G401.6 (cell line): ENCODE measurements at regions not wholly inside any gene's neighbourhood (a gene's known extent, or its start where the extent isn't known, plus 50 kb on each side); places are given as distances from the start of the nearest gene placed in this dataset.

Experiments
- FAIRE-seq: peaks from 2 replicates; lab custom pipeline; 2012; peaks lifted over from hg19 to GRCh38; lab: Jason Lieb, UNC

DNA sequence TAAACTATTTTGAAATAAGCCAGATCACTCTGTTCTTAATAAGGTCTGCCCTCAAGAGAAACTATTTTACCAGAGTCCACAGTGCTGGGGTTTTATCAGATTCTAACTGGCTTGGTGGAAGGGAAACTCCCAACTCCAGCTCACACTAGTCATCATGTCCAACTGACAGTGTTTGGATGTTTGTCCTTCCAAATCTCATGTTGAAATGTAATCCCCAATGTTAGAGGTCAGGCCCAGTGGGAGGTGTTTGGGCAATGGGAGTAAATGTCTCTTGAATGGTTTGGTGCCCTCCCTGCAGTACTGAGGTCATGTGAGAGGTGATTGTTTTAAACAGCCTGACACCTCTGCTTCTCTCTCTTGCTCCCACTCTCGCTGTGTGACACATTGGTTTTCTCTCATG lies 1301.0 kb upstream of the CDH8 start:
- no peak for FAIRE-seq

DNA sequence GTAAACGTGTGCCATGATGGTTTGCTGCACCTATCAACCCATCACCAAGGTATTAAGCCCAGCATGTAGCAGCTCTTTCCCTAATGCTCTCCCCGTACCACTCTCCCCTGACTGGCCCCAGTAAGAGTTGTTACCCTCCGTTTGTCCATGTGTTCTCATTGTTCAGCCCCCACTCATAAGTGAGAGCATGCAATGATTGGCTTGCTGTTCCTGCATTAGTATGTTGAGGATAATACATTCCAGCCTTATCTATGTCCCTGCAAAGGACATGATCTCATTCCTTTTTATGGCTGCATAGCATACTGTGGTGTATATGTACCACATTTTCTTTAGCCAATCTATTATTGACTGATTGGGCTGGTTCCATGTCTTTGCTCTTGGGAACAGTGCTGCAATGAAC lies 1294.9 kb upstream of the CDH8 start:
- FAIRE-seq = no peak

DNA sequence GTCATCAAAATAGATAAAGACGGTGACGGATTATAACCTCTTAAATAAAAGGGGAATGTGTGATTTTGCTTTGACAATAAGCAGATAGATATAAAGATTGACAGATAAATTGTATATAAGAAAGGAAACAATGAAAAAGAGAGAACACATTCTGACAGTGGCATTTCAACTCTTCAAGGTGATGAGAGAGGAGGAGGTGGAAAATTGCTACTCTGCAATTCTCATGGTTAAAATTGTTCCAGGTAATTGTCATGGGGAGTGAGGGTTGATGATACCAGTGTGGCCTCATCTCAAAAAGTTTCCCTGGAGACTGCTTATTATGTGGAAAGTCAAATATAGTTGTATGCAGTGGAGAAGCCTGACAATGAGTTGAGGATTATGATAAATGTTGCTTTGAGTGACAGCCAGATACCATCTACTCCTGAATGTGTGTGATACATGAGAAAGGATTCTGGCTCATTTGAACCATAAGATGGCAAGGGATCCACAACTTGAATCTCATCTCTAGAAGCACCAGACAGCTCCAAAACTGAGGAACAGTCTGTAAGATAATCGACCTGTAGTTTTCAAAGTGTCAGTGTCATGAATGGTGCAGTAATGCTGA lies 1290.6 kb upstream of the CDH8 start:
- FAIRE-seq = no peak

DNA sequence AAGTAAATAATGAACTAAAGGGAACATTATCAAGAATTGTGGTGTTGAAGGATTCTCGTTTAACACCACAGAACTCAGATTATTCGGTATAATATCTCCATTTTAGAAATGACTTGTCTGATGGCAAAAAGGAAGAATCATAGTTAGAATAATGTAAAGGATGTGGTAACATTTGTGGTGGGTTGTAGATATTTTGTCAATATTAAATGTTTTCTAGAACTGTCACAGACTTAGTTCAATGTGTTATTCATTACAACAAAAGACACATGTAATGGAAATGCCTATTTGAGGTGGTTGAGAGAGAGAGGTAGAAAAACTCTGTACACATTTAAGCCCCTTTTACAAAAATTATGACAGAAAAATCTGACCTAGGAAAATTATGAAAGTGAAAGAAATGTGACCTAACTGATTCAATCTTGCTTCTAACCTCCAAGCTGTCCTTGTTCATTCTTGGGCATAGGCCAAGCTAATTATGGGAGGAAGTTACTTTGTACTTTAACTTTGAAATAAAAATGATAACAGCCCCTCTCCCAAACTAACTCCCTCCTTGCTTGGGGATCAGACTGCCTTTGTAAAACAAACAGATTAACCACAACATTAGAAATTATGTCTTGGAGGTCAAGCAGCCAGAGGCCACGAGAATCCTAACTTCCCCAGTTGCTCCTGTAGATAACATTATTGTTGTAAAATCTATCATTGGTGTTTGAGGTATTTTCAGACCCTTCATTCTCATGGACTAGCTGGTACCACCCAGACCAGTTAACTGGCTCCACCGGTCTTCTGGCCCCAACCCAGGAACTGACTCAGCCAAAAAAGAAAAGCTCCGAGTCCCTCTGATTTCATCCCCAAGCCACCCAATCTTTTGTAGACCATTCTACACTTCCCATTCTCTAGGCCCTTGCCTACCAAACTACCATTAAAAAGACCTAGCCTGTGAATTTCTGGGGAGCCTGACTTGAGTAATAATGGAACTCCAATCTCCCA lies 1287.8 kb upstream of the CDH8 start:
- FAIRE-seq = no peak

DNA sequence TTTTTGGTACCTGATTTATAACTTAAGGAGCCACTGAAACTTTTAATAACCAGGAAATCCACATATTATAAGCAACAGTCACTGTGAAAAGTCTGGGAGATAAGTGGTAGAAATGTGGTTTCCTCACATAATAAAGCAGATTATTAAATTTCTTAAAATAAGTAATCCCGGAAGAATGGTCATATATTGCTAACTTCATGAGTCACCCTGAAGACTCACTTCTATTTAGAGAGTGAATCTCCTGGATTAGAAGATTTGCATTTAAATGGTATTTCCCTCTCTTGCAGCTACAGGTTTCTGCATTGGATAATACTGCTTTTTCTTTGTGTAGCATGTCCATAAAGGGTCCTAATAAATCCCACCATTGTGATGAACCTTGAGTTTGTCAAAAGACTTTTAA lies 1286.8 kb upstream of the CDH8 start:
- FAIRE-seq = no peak

DNA sequence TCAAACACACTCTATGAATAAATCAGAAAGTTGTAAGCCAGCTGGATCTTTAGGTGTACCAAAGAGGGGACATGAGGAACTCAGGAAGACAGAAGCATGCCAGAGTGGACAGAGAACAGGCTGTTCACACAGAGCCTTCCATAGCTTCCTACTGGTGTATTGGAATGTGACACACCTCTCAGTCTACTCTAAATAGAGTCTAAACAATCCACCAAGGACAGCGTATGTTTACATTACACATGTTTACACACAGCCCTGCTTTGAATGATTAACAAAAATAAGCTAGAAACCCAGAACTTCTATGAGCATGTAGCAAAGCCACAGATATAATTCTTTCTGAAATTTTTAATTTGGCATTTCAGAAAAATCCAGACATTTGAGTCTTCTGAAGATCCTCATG lies 1279.0 kb upstream of the CDH8 start:
- no peak for FAIRE-seq

DNA sequence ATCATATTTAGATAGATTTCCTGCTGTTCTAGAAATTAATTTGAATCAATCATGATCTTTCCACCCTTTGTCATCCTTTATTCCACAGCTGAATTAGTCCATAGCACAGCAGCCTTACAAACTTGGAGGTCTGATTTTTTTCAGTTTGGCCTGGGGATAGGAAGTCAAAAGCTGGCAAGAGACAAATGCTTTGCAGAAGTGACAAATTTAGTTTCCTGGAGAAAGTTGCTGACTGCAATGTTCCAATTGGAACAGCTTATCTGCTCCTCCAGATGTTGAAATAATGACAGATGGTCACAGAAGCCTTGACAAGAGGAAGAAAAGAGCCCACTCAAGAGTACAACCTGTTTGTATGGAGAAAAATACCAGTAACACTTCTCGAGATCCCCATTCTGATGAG lies 1276.1 kb upstream of the CDH8 start:
- FAIRE-seq = no peak

DNA sequence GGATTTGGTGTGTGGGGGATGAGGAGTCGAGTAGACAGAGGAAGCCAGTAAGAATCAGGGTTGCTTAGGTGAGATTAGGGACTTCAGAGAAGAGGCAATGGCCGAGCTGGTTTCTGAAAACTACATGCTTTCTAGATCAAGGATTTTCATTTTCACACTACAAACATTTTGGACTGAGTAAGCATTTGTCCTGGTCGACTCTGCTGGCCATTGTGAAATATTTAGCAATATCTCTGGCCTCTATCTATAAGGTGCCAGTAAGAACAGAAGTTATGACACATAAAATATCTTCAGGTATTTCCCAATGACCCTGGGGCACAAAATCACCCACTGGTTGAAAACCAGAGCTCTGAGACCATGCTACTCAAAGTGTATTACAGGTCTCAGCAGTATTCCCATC lies 1275.1 kb upstream of the CDH8 start:
- no peak for FAIRE-seq

DNA sequence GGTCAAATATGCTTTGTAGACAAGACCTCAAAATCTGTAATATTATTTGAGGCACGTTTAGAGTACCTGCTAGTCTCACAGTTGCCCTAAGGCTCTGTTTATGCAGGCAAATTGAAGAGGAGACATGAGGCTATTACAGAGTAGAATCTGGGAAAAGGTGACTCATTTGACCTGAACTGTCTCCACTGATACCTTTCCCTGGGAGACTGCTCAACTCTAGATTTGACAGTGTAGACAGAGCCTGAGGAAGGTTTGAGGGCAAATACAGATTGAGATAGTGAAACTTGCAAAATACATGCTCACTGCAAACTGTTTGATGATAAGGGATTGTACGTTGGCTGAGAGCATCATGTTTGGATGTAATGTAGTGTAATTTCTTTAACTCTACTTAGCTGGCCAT lies 1266.6 kb upstream of the CDH8 start:
- FAIRE-seq = no peak

DNA sequence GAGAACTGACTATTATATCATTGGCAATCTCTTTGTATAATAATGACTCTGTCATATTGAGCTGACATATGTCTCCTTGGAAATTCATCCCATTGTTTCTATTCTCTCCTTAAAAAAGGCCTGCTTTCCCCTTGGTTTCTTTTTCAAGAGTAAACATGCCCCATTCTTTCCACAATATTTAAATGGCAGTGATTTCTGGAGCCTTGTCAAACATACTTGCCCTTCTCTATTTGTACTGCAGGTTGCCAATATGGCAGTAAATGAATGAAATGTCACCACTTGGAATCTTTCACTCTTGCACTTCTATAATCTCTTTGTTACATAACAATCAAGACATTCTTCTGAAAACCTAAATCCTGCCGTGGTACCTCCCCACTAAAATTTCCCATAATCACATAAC lies 1265.1 kb upstream of the CDH8 start:
- no peak for FAIRE-seq

DNA sequence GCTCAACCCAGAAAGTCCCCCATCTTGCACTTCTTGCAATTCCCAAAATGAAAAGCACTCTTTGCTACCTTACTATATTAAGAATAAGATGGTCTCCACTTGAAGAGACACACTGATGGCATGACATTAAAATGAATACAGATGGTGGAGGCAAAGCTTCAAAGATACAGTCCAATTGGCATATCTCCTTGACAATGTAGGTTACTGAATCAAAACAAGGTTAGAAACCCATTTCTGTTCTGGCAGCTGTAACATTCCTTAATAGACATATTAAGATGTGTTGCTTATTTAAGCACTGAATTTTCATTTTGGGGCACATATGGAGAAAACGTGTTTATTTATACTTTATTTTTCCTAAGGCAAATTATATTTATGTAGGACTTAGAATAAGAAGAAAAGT lies 1262.8 kb upstream of the CDH8 start:
- no peak for FAIRE-seq

DNA sequence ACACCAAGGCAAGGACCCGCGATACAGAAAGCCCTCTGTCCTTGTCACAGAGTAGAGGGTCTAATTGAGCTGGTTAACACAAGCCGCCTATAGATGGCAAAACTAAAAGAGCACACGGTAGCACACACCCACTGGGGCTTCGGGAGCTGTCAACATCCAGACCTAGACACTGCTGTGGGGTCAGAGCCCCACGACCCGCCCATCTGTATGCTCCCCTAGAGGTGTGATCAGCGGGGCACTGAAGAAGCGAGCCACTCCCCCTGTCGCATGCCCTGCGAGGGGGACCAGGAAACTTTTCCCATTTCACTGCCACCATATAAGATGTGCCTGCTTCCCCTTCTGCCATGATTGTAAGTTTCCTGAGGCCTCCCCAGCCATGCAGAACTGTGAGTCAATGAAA lies 1255.8 kb upstream of the CDH8 start:
- FAIRE-seq = no peak

DNA sequence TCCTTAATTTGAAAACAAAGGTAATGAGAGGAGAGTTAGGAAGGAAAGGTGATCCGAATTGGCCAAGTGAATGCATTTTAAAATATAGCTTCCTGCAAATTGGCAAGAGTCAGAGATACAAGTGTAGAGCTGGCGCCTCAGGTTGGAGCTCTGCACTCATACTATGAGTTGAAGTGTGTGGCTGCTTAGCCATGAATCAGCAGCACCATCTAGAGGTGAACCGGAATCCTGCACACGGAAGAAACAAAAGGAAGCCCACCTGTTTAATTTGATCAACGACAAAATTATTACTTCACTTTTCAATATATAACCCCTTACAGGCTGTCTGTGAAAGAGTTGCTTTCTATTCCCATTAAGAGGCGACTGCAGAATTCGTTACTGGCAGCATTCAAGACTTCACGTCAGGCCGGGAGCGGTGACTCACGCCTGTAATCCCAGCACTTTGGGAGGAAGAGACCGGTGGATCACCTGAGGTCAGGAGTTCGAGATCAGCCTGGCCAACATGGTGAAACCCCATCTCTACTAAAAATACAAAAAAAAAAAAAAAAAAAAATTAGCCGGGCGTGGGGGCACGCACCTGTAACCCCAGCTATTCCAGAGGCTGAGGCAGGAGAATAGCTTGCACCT lies 1253.7 kb upstream of the CDH8 start:
- FAIRE-seq = no peak

DNA sequence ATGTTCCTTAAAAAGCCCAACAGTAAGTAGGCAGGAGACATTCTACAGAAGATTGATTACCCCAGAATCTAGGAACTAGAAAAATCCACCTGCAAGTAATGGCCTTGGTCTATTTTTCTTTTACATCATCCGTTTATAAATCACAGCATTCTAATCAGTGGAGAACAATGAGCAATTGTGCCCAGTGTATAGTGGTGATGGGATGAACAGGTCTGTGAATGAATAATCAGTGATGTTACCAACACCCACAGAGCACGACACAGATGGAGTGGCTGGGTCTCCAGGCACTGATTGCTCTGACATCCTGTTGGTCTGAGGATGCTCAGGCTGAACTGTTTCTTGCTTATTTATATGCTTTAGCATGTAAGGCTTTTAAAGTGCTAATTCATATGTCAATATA lies 1251.2 kb upstream of the CDH8 start:
- no peak for FAIRE-seq

DNA sequence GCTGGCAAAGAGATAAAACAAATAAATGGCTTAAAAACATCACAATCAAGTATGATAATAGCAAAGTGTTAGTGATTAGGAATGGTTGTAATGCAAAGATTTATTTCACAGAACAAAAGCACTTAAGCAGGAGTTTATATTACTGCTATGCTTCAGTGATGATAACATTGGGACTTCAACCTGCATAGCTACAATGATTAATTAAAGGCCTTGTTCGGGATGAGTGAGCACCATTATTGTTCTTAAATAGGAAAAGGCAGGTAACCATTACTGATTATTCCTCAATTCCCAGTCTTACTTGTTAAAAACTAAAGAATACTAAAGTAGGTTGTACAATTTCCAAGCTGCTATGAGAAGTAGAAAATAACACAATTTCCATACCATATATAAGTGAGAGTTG lies 1247.5 kb upstream of the CDH8 start:
- no peak for FAIRE-seq

DNA sequence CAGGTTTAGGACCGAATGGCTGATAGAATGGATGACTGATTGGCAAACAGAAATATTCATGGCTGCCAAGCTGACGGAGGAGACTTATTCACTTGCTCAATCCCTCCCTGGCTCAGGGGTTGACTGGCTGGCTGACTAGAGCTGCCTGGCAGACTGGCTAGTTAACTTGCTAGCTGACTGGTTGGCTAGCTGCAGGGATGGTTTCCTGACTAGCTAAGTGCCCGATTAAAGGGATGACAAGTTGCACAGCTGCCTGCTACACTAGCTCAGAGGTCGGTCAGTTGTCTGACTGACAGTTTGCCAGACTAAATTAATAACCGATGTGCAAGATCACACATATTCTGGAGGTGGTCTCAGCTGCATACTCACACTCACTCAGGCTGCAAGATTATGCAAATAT lies 1208.4 kb upstream of the CDH8 start:
- FAIRE-seq = no peak

DNA sequence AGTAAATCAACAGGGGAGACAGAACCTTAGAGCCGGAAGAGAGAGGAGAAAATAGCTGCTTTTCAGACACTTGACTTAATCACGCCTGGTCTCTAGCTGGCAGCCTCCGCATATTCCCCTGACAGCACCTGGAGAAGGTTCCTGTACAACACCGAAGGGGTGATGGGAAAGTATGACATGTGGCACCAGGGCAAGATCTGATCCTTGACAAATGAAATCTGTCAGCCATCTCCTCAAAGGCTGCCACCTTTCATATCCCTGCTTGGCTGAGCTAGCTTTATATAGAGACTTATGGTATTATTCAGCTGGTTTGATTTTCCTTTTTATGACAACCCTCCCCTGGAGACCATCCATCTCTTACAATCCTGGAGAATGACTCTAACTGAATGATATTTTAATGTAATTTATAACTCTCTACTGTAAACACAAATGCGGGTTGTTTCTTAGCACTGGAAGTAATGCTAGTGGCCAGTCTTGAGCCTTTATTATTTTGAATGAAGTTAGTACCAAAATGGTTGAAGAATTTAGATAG lies 1205.3 kb upstream of the CDH8 start:
- no peak for FAIRE-seq

DNA sequence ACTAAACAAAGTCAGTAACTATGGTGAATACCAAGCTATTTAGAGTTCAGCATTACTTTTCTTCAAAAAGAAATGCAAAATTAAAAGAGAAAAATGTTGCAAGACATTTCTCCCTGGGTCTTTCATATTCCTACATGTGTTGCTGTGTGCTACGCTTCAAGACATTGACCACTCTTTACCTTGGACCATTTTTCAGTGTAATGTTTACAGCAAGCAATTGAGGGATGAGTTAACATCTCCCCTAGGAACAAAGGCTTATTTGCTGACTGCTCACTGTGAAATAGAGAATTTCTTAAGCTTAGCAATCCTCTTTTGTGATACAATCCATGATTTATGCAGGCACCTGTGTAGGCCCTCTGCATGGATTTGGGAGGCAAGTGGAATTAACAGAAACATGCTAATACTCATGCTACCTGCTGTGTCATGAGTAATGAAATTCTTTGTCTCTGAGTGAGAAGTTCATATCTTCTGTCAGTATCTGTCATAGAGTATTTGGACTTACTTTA lies 1202.9 kb upstream of the CDH8 start:
- FAIRE-seq = no peak

DNA sequence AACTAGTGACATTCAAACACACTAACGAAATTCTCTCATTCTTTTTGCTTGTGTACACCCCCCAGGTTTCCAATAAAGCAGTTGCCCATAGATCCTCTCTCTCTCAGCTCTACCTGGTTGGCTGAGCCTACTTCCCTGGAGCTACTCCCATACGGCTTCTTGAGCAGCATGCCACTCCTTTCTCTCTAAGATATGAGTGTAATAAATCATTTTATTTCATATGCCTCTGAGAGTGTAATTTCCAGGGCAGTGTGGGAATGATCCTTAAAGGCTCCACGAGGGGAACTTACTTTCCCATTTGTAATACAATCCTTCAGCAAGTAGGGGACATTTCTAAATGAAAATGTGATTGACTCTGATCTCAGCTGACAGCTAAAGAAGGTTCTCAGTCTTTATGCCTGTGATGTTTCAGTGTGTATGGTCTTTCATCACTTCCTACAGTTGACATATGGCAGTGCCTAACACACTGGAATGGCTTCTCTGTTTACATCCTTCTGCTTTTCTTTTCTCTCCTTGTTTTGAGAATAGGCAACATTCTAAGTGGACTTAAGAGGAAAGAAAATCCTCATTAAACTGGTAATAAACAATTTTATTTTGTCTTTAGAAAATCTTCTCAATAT lies 1194.3 kb upstream of the CDH8 start:
- no peak for FAIRE-seq

DNA sequence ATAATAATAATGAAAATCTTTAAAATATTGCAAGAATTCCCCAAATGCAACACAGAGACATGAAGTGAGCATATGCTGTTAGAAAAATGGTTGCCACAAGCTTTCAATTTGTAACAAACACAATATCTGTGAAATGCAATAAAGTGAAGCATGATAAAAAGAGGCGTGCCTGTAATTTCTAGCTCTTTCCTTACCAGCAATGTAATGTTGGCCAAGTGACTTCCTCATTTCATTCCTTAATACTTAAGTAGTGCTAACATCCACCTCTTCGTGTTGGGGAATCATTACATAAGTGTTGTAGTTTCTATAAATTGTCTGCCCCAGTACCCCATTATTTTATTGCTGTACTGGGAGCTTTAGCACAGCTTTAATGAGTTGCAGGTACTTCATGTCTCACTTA lies 1192.0 kb upstream of the CDH8 start:
- no peak for FAIRE-seq

DNA sequence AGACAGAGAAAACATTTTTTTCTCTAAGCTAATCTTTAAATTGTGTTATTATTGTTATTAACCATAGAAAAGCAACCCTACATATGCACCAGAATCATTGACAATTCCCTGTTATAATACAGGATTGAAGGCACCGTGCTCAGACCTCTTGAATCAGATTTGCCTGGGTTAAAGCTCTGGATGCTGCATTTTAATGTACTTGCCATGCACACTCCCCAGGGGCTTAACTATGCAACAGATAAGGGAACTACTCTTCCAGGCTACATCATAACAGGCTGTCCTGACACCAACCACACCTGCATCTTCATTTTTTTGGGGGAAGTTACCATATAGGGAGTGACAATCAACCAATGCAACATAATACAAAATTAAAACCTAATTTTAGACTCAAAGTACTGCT lies 1187.6 kb upstream of the CDH8 start:
- no peak for FAIRE-seq

DNA sequence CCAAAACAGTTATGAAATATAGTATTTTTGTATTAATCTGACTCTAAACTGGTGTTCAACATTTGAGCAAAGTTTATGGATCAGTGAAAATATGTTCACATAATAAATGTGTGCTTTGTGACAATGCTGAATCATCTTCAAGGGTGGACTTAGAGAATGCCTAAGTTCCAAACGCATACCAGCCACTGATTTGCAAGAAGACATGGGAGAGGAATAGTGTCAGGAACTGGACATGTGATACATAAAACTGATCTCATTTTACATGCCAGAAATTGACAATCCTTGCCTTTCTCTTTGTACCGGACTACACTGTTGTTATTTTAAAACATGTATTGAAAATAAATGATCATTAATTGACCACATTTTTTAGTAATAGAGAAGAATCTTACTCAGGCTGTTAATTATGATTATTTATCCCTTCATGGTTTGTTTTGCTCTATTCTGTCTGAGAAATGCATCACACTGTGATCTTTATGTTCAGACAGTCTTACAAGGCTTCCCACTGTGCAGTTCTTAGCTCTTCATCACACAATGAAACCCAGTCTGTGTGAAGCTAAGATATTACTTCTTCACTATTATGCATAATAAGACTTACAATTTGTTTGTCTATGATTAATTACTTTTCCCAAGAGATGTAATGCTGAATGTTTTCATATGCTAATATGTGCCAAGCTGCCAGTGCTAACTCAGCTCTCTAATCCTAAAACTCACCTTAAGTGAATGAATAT lies 1180.6 kb upstream of the CDH8 start:
- no peak for FAIRE-seq
